GM10266 (cell line): ENCODE measurements at regions not wholly inside any gene's neighbourhood (a gene's known extent, or its start where the extent isn't known, plus 50 kb on each side); places are given as distances from the start of the nearest gene placed in this dataset.

ENCODE experiments used
- DNase-seq: peaks from one replicate; pipeline ENCODE4 v3.0.0; 2012; ENCODE audit errors: extremely low spot score
- CTCF ChIP-seq: IDR thresholded peaks from 2 replicates; pipeline ENCODE4 v1.5.1; 2012; ENCODE audit warnings: mild to moderate bottlenecking, low read depth; ENCODE audit not compliant: control insufficient read depth, insufficient read depth; ENCODE audit errors: missing control alignments

DNA sequence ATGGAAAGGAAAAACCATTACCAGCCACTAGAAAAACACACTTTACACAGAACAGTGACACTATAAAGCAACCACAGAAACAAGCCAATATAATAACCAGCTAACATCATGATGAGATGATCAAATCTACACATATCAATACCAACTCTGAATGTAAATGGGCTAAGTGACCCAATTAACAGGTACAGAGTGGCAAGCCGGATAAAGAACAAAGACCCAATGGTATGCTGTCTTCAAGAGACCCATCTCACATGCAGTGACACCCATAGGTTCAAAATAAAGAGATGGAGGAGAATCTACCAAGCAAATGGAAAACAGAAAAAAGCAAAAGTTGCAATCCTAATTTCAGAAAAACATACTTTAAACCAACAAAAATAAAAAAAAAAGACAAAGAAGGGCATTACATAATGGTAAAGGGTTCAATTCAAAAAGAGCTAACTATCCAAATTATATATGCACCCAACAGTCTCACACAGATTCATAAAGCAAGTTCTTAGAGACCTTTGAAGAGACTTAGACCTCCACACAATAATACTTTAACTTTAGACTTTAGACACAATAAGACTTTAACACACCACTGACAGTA is 160.3 kb upstream of the TMEM45B start:
- no peak for TF ChIP-seq CTCF
- no peak for DNase-seq

DNA sequence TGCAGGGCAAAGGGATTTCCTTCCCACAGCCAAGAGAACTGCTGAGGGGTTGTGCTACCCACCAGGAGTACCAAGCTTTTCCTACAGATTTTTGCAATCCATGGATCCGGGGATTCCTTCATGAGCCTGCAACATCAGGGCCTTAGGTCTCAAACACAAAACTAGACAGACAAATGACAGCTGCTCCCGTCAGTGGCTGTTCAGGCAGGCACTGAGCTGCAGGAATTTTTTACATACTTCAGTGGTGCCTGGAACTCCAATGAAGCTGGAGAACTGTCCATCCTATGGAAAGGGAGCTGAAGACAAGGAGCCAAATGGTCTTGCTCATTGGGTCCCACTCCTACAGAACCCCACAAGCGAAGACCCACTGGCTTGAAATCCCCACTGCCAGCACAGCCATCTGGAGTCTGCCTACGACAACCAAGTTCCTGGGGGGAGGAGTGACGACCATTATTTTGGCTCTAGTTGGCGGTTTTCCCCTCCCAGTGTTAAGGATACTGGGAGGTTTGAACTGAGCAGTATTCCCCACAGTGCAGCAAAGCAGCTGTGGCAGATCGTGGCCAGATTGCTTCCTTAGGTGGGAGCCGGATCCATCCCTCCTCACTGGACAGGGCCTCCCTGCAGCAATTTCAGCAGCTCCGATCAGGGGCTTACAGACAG is 157.7 kb upstream of the TMEM45B start:
- no peak for TF ChIP-seq CTCF
- DNase-seq = no peak

GRCh38 chr11:129658526-129658867 is 157.2 kb upstream of the TMEM45B start:
- no peak for DNase-seq
- TF ChIP-seq CTCF = no peak

- no peak for TF ChIP-seq CTCF
- no peak for DNase-seq
These were observed 134.7 kb upstream of the TMEM45B start for GRCh38 chr11:129680907-129681306.

DNA sequence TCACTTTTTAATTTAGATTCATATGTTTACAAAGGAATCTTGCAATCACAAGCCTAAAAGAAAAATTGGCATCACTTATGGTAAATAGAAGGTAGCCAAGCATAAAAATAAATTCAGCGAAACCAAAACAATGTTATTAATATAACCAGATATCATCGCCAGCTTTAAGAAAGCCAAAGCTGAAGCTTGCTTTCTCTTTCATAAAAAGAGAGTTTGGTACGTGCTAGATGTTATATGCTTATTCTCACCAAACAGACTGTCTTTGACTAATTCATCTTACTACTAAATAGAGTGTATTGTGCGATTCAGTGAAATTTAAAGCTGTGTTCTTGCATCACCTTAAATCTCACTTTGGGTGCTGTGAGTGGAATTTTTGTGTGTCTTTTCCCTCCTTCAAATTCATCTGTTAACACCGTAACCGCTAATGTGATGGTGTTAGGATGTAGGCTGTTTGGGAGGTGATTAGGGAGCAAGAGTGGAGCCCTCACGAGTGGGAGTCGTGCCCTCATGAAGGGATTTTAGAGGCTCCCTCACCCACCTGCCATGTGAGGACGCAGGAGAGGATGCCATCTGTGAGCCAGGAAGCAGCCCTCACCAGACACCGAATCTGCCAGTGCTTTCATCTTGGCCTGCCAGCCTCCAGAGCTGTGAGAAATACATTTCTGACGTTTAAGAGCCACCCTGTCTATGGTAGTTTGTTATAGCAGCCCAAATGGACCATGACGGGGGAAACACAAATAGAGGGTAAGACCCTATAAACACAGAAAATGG is 134.1 kb upstream of the TMEM45B start:
- TF ChIP-seq CTCF = no peak

GRCh38 chr11:129686269-129686668 is 129.4 kb upstream of the TMEM45B start:
- TF ChIP-seq CTCF = no peak
- no peak for DNase-seq

More for the DNA sequence above, 134.1 kb upstream of the TMEM45B start:
- DNase-seq = no peak

DNA sequence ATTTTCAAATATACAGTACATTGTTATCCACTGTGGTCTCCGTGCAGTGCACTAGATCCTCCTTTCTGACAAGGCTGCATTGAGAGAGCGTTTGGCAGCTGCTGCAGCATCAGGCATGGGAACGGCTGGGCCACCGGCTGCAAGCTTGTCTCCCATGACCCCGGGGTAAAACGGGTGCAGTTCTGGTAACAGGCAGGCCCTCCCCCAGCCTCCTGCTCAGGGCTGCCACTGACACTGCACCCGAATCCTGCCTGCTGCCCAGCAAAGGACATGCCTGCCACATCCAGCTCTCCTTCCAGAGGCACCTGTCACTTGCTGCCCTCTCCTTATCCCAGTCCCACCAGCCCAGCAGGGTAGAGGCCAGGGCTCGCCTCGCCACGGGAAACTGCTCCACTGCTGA is 124.5 kb upstream of the TMEM45B start:
- no peak for DNase-seq
- no peak for TF ChIP-seq CTCF
